A549 (cell line): ENCODE measurements at regions not wholly inside any gene's neighbourhood (a gene's known extent, or its start where the extent isn't known, plus 50 kb on each side); places are given as distances from the start of the nearest gene placed in this dataset.

Source experiments
- ATAC-seq, 2 experiments: fragments of 200-7000 bp in 1 of 2; fragments of >200 bp in 1 of 2; cut with Nextera tagmentation in 1 of 2; cut with Tn5 transposase in 1 of 2; 3 replicates each; pipeline versions ENCODE4 v1.8.0 to v1.9.1; 2018 to 2020; ENCODE audit warnings: mild to moderate bottlenecking in 1 of 2, moderate library complexity in 1 of 2
- CTCF ChIA-PET: fragments of 300-600 bp; sonication (Branson Sonifier 250); formaldehyde crosslinking; extraction: SDS; loops from one replicate; lab custom pipeline; 2021; ENCODE audit warnings: antibody characterized with exemption, inconsistent platforms; lab: Yijun Ruan, JAX
- POLR2A ChIA-PET: fragments of 350-600 bp; formaldehyde crosslinking; extraction: SDS; loops from one replicate; lab custom pipeline; 2021; ENCODE audit warnings: antibody characterized with exemption, inconsistent platforms; lab: Yijun Ruan, JAX
- DNase-seq, 2 experiments: peaks; one replicate each; pipeline versions ENCODE4 v3.0.0 to v3.0.0-alpha.2; 2011 to 2016; ENCODE audit warnings: low read depth in 1 of 2, low spot score in 1 of 2
- FAIRE-seq: peaks from 2 replicates; lab custom pipeline; 2011; peaks lifted over from hg19 to GRCh38; lab: Jason Lieb, UNC
- H3K27ac ChIP-seq, 2 experiments: fragments of >200 bp; sonication (Bioruptor Twin); formaldehyde crosslinking; 3 replicates each; pipeline ENCODE4 v1.5.1; 2016 to 2017
- H3K4me1 ChIP-seq: fragments of >200 bp; sonication (Bioruptor Twin); formaldehyde crosslinking; 3 replicates; pipeline ENCODE4 v1.6.1; 2016
- H3K4me2 ChIP-seq: fragments of >200 bp; sonication (Bioruptor Twin); formaldehyde crosslinking; 3 replicates; pipeline ENCODE4 v1.6.1; 2016
- H3K4me3 ChIP-seq: fragments of >200 bp; sonication (Bioruptor Twin); formaldehyde crosslinking; 3 replicates; pipeline ENCODE4 v1.5.1; 2016
- H3K9me3 ChIP-seq: fragments of >200 bp; sonication (Bioruptor Twin); formaldehyde crosslinking; 3 replicates; pipeline ENCODE4 v1.6.1; 2016
- BCL3 ChIP-seq: fragments of >200 bp; sonication (Bioruptor Twin); formaldehyde crosslinking; IDR thresholded peaks from 3 replicates; pipeline ENCODE4 v1.6.1; 2016
- BHLHE40 ChIP-seq: IDR thresholded peaks from 2 replicates; pipeline ENCODE4 v1.6.1; 2012; ENCODE audit warnings: low read depth, low read length, inconsistent platforms
- CHD4 ChIP-seq: fragments of 200-600 bp; sonication (generic); IDR thresholded peaks from 2 replicates; pipeline ENCODE4 v1.6.1; 2016; ENCODE audit warnings: antibody characterized with exemption, mild to moderate bottlenecking, borderline replicate concordance
- EP300 ChIP-seq, 2 experiments: fragments of >200 bp; sonication (Bioruptor Twin); formaldehyde crosslinking; IDR thresholded peaks; 2 replicates in 1 of 2; 3 replicates in 1 of 2; pipeline ENCODE4 v1.6.1; 2016 to 2017
- FOXS1 ChIP-seq: fragments of 250-450 bp; sonication (Bioruptor Pico); IDR thresholded peaks from 2 replicates; pipeline ENCODE4 v1.5.0; 2020; ENCODE audit warnings: mild to moderate bottlenecking, moderate library complexity
- HEYL ChIP-seq: fragments of 250-450 bp; sonication (Bioruptor Pico); IDR thresholded peaks from 2 replicates; pipeline ENCODE4 v1.8.0; 2021; ENCODE audit warnings: mild to moderate bottlenecking, moderate library complexity
- MAZ ChIP-seq: fragments of 150-350 bp; IDR thresholded peaks from 2 replicates; pipeline ENCODE4 v1.6.1; 2014; ENCODE audit warnings: antibody characterized with exemption, low read depth, low read length, borderline replicate concordance
- MYC ChIP-seq: IDR thresholded peaks from 2 replicates; pipeline ENCODE4 v1.6.1; 2012; ENCODE audit warnings: mild to moderate bottlenecking, inconsistent platforms, low read length, improper control_type of control experiment, borderline replicate concordance
- PHF8 ChIP-seq: fragments of 200-600 bp; sonication (generic); IDR thresholded peaks from 2 replicates; pipeline ENCODE4 v1.6.1; 2016; ENCODE audit warnings: low read depth, mild to moderate bottlenecking, antibody characterized with exemption, moderate library complexity, borderline replicate concordance
- RAD21 ChIP-seq, 2 experiments: fragments of >200 bp in 1 of 2; sonication (Bioruptor Twin) in 1 of 2; formaldehyde crosslinking in 1 of 2; IDR thresholded peaks in 1 of 2; conservative IDR thresholded peaks in 1 of 2; 2 replicates in 1 of 2; 3 replicates in 1 of 2; pipeline ENCODE4 v1.6.1; 2012 to 2018; ENCODE audit warnings: inconsistent platforms in 1 of 2
- RFX5 ChIP-seq: fragments of 450-650 bp; IDR thresholded peaks from 2 replicates; pipeline ENCODE4 v1.7.1; 2014; ENCODE audit warnings: antibody characterized with exemption, mild to moderate bottlenecking, moderate library complexity
- RNF2 ChIP-seq: fragments of 200-600 bp; sonication (generic); IDR thresholded peaks from 2 replicates; pipeline ENCODE4 v1.6.1; 2016; ENCODE audit warnings: low read depth, mild to moderate bottlenecking, antibody characterized with exemption, moderate library complexity, borderline replicate concordance
- SMC3 ChIP-seq: fragments of >200 bp; sonication (Bioruptor Twin); formaldehyde crosslinking; IDR thresholded peaks from 3 replicates; pipeline ENCODE4 v1.6.1; 2018; ENCODE audit warnings: inconsistent platforms
- SREBF2 ChIP-seq: fragments of 450-650 bp; IDR thresholded peaks from 2 replicates; pipeline ENCODE4 v1.6.1; 2014; ENCODE audit warnings: mild to moderate bottlenecking, moderate library complexity
- WGBS: methylation state at CpG from one replicate; pipeline ENCODE4 v1.1.6; 2017; ENCODE audit errors: missing lambda C conversion rate; 5-methylcytosine and 5-hydroxymethylcytosine counted together
- TF ChIP-seq, protein P1 (sequence below): IDR thresholded peaks from 2 replicates; pipeline ENCODE4 v1.6.1; 2012
- TF ChIP-seq, protein P2 (sequence below): fragments of 150-350 bp; IDR thresholded peaks from 2 replicates; pipeline ENCODE4 v1.6.1; 2014; ENCODE audit warnings: low read depth, mild to moderate bottlenecking, low read length
- TF ChIP-seq, protein P3 (sequence below): IDR thresholded peaks from 2 replicates; pipeline ENCODE4 v1.6.1; 2012; ENCODE audit warnings: low read depth, borderline replicate concordance
- TF ChIP-seq, protein P4 (sequence below): fragments of 200-600 bp; sonication (generic); IDR thresholded peaks from 2 replicates; pipeline ENCODE4 v1.6.1; 2016; ENCODE audit warnings: antibody characterized with exemption, mild to moderate bottlenecking, moderate library complexity

- TF ChIP-seq, protein P1, sequence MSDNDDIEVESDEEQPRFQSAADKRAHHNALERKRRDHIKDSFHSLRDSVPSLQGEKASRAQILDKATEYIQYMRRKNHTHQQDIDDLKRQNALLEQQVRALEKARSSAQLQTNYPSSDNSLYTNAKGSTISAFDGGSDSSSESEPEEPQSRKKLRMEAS, result no peak
- TF ChIP-seq, protein P2, sequence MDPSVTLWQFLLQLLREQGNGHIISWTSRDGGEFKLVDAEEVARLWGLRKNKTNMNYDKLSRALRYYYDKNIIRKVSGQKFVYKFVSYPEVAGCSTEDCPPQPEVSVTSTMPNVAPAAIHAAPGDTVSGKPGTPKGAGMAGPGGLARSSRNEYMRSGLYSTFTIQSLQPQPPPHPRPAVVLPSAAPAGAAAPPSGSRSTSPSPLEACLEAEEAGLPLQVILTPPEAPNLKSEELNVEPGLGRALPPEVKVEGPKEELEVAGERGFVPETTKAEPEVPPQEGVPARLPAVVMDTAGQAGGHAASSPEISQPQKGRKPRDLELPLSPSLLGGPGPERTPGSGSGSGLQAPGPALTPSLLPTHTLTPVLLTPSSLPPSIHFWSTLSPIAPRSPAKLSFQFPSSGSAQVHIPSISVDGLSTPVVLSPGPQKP, result no peak
- no peak for TF ChIP-seq RFX5
- TF ChIP-seq, protein P3, sequence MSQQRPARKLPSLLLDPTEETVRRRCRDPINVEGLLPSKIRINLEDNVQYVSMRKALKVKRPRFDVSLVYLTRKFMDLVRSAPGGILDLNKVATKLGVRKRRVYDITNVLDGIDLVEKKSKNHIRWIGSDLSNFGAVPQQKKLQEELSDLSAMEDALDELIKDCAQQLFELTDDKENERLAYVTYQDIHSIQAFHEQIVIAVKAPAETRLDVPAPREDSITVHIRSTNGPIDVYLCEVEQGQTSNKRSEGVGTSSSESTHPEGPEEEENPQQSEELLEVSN, result no peak
- TF ChIP-seq FOXS1, result no peak
- no peak for TF ChIP-seq SREBF2
- no peak for TF ChIP-seq EP300 (IDR thresholded peaks at IDR 0.05)
- no peak for TF ChIP-seq MYC
- TF ChIP-seq RNF2, result no peak
- TF ChIP-seq, protein P4, sequence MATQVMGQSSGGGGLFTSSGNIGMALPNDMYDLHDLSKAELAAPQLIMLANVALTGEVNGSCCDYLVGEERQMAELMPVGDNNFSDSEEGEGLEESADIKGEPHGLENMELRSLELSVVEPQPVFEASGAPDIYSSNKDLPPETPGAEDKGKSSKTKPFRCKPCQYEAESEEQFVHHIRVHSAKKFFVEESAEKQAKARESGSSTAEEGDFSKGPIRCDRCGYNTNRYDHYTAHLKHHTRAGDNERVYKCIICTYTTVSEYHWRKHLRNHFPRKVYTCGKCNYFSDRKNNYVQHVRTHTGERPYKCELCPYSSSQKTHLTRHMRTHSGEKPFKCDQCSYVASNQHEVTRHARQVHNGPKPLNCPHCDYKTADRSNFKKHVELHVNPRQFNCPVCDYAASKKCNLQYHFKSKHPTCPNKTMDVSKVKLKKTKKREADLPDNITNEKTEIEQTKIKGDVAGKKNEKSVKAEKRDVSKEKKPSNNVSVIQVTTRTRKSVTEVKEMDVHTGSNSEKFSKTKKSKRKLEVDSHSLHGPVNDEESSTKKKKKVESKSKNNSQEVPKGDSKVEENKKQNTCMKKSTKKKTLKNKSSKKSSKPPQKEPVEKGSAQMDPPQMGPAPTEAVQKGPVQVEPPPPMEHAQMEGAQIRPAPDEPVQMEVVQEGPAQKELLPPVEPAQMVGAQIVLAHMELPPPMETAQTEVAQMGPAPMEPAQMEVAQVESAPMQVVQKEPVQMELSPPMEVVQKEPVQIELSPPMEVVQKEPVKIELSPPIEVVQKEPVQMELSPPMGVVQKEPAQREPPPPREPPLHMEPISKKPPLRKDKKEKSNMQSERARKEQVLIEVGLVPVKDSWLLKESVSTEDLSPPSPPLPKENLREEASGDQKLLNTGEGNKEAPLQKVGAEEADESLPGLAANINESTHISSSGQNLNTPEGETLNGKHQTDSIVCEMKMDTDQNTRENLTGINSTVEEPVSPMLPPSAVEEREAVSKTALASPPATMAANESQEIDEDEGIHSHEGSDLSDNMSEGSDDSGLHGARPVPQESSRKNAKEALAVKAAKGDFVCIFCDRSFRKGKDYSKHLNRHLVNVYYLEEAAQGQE, result no peak
- TF ChIP-seq SMC3, result no peak
- TF ChIP-seq, all 56 proteins: peak for 0
- Histone ChIP-seq H3K27ac (no peak overlapping the region), H3K4me2 (no peak overlapping the region), H3K4me3 (no peak overlapping the region), H3K9me3 (no peaks in the 10 kb centered on the region), H3K4me1 (no peaks in the 10 kb centered on the region)
- ChIA-PET POLR2A (no interaction called here), CTCF (interaction anchor here (1.6 kb wide), 1 partner anchor 61 kb away, joined by 6 read pairs; the partner anchor contains the start of gene MYCN)
- FAIRE-seq (no peak), DNase-seq (no peak), ATAC-seq (no peak)
- WGBS, result 47% methylated on average over 6 of the region's 6 CpGs
These were observed 60.3 kb downstream of the MYCN start for GRCh38 chr2:16000642-16001041.

DNA sequence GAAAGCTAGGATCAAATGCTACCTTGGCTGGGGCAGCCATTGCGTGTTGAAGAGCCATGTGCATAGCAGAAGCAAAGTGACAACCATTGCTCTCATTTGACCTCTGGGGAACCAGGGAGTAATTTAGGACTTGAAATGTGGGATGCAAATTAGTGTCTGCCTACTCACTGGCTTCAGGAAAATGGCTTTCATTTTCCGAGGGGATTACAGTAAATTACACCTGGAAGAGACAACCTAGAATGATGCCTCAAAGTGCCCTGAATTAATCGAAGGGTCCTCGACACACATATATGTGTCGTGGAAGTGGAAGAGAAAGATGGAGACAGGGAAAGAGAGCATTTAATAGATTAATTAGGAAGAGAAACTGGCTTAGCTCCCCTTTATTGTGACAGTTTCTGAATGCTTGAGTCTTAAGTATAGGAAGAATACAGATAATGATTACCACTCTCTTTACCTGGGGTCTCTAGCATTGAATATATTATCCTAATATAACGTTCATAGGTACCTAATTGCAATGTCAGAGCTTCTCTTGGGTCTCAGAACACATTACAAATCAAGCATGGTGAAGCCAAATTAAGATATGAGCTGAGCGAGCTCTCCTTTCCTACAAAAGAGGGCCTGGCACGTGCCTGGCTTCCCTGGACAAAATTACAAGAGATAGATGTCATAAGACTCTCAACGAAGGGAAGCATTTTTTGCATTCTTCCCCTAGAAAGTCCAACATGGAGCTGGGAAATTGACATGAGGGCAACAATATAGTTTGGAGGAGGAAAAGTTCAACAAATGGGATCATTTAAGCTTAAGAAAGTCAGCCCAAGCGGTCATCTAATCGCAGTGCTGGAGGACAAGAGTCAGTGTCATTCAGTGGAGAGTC, 59.5 kb downstream of the MYCN start:
- H3K9me3 ChIP-seq, result no peaks in the 10 kb centered on the region
- DNase-seq, result no peak
- no peak overlapping the region for H3K27ac ChIP-seq
- ATAC-seq, result no peak
- WGBS, result 22% methylated on average over 11 of the region's 11 CpGs
- CTCF ChIA-PET, result interaction anchor here (1.6 kb wide), 1 partner anchor 60 kb away, joined by 6 read pairs; the partner anchor contains the start of gene MYCN
- no peak for TF ChIP-seq BHLHE40
- TF ChIP-seq RAD21 (conservative IDR thresholded peaks at IDR 0.05 in 1 of 2, IDR thresholded peaks at IDR 0.05 in 1 of 2), result no peak
- no peak for TF ChIP-seq PHF8
- no peak for TF ChIP-seq MAZ
- no peak for TF ChIP-seq CHD4
- no peak for TF ChIP-seq SMC3
- no peak for TF ChIP-seq BCL3
- no peak for TF ChIP-seq HEYL (CRISPR knock-in tag)
- POLR2A ChIA-PET, result interaction anchor here (0.5 kb wide), 1 partner anchor 90 kb away, joined by 3 read pairs; no protein-coding TSS in a partner anchor
- FAIRE-seq, result no peak
- no peak overlapping the region for H3K4me2 ChIP-seq
- H3K4me3 ChIP-seq, result no peak overlapping the region
- H3K4me1 ChIP-seq, result no peaks in the 10 kb centered on the region
